Common myeloid progenitor, CD34-positive (primary cell): ENCODE measurements at regions not wholly inside any gene's neighbourhood (a gene's known extent, or its start where the extent isn't known, plus 50 kb on each side); places are given as distances from the start of the nearest gene placed in this dataset.

ENCODE experiments used
- CTCF ChIA-PET: fragments of 350-600 bp; sonication (Branson Sonifier 250); formaldehyde crosslinking; loops from one replicate; lab custom pipeline; 2021; ENCODE audit warnings: antibody characterized with exemption; lab: Charles Lee
- POLR2A ChIA-PET: fragments of 350-600 bp; sonication (Branson Sonifier 250); formaldehyde crosslinking; loops from one replicate; lab custom pipeline; 2021; ENCODE audit warnings: antibody characterized with exemption; lab: Charles Lee
- DNase-seq, 3 donors: peaks; one replicate each; pipeline versions ENCODE4 v3.0.0 to v3.0.0-alpha.2; 2013
- H3K27ac ChIP-seq, 2 experiments: 1 replicate in 1 of 2; 2 replicates in 1 of 2; pipeline ENCODE4 v1.7.0; 2013; ENCODE audit warnings: inconsistent platforms in 2 of 2, low read length in 2 of 2, mild to moderate bottlenecking in 2 of 2, low read depth in 1 of 2, moderate library complexity in 1 of 2; ENCODE audit not compliant: severe bottlenecking in 2 of 2, insufficient read depth in 1 of 2, poor library complexity in 1 of 2
- H3K27me3 ChIP-seq, 5 experiments: replicated peaks in 2 of 5; 1 replicate in 3 of 5; 2 replicates in 2 of 5; pipeline versions ENCODE4 v1.6.1 to v1.7.0; 2013; ENCODE audit warnings: low read length in 4 of 5, mild to moderate bottlenecking in 2 of 5, moderate library complexity in 2 of 5, inconsistent platforms in 1 of 5; ENCODE audit not compliant: insufficient read depth in 5 of 5, control insufficient read depth in 4 of 5
- H3K36me3 ChIP-seq, 4 experiments: 1 replicate in 2 of 4; 2 replicates in 2 of 4; pipeline versions ENCODE4 v1.6.1 to v1.7.0; 2013; ENCODE audit warnings: low read length in 3 of 4, control low read depth in 1 of 4, mild to moderate bottlenecking in 1 of 4; ENCODE audit not compliant: control insufficient read depth in 4 of 4, insufficient read depth in 4 of 4
- H3K4me1 ChIP-seq, 4 experiments: 1 replicate in 3 of 4; 2 replicates in 1 of 4; pipeline versions ENCODE4 v1.6.1 to v1.7.1; 2013; ENCODE audit warnings: low read length in 3 of 4, mild to moderate bottlenecking in 3 of 4, control low read depth in 1 of 4, inconsistent platforms in 1 of 4, moderate library complexity in 1 of 4; ENCODE audit not compliant: control insufficient read depth in 4 of 4, insufficient read depth in 4 of 4; ENCODE audit errors: control extremely low read depth in 1 of 4
- H3K4me3 ChIP-seq, 7 experiments: 1 replicate in 4 of 7; 2 replicates in 3 of 7; pipeline versions ENCODE4 v1.5.1 to v1.7.0; 2013; ENCODE audit warnings: mild to moderate bottlenecking in 7 of 7, low read length in 6 of 7, moderate library complexity in 6 of 7, inconsistent platforms in 2 of 7, low read depth in 2 of 7, control low read depth in 1 of 7; ENCODE audit not compliant: insufficient read depth in 4 of 7, control insufficient read depth in 1 of 7; ENCODE audit errors: extremely low read depth in 1 of 7
- H3K9me3 ChIP-seq, 5 experiments: 1 replicate in 4 of 5; 2 replicates in 1 of 5; pipeline versions ENCODE4 v1.6.1 to v1.7.1; 2013; ENCODE audit warnings: low read length in 4 of 5, mild to moderate bottlenecking in 2 of 5, inconsistent platforms in 1 of 5, low read depth in 1 of 5, moderate library complexity in 1 of 5; ENCODE audit not compliant: control insufficient read depth in 4 of 5, insufficient read depth in 2 of 5; ENCODE audit errors: control extremely low read depth in 1 of 5
- WGBS: methylation state at CpG from one replicate; pipeline ENCODE4 v1.1.5; 2013; ENCODE audit not compliant: insufficient coverage; 5-methylcytosine and 5-hydroxymethylcytosine counted together

- DNase-seq, result no peak
- Histone ChIP-seq H3K9me3 (no peaks in the 10 kb centered on the region), H3K4me1 (no peaks in the 10 kb centered on the region), H3K27me3 (no peaks in the 10 kb centered on the region), H3K4me3 (no peak overlapping the region), H3K27ac (no peak overlapping the region), H3K36me3 (no peaks in the 10 kb centered on the region)
- ChIA-PET CTCF (no interaction called here), POLR2A (no interaction called here)
- no CpG with 5 or more reads among the region's 3 CpGs for WGBS
Observed at GRCh38 chr12:84656705-84657104, 255.9 kb downstream of the SLC6A15 start.

GRCh38 chr12:84653482-84653881 lies 259.1 kb downstream of the SLC6A15 start:
- no peaks in the 10 kb centered on the region for H3K27me3 ChIP-seq
- WGBS, result 100% methylated on average over 1 of the region's 2 CpGs
- no peak for DNase-seq
- no peaks in the 10 kb centered on the region for H3K4me1 ChIP-seq
- no peak overlapping the region for H3K4me3 ChIP-seq
- H3K9me3 ChIP-seq, result no peaks in the 10 kb centered on the region
- ChIA-PET CTCF (no interaction called here), POLR2A (no interaction called here)
- H3K27ac ChIP-seq, result no peak overlapping the region
- H3K36me3 ChIP-seq, result no peaks in the 10 kb centered on the region

- Histone ChIP-seq H3K9me3 (no peaks in the 10 kb centered on the region), H3K36me3 (no peaks in the 10 kb centered on the region), H3K27ac (no peak overlapping the region), H3K4me1 (no peaks in the 10 kb centered on the region), H3K27me3 (no peaks in the 10 kb centered on the region), H3K4me3 (no peak overlapping the region)
- ChIA-PET POLR2A (no interaction called here), CTCF (no interaction called here)
- DNase-seq, result no peak
Observed at GRCh38 chr12:84648425-84648824, 264.2 kb downstream of the SLC6A15 start.

- WGBS, result 100% methylated on average over 1 of the region's 2 CpGs
- Histone ChIP-seq H3K9me3 (no peaks in the 10 kb centered on the region), H3K4me3 (no peak overlapping the region), H3K27ac (no peak overlapping the region), H3K27me3 (no peaks in the 10 kb centered on the region), H3K36me3 (no peaks in the 10 kb centered on the region), H3K4me1 (no peaks in the 10 kb centered on the region)
- CTCF ChIA-PET, result no interaction called here
- POLR2A ChIA-PET, result no interaction called here
- no peak for DNase-seq
Observed at GRCh38 chr12:84644908-84645307, 267.7 kb downstream of the SLC6A15 start.

GRCh38 chr12:84643993-84644392 lies 268.6 kb downstream of the SLC6A15 start:
- POLR2A ChIA-PET, result no interaction called here
- no peaks in the 10 kb centered on the region for H3K27me3 ChIP-seq
- H3K4me1 ChIP-seq, result no peaks in the 10 kb centered on the region
- H3K36me3 ChIP-seq, result no peaks in the 10 kb centered on the region
- no peaks in the 10 kb centered on the region for H3K9me3 ChIP-seq
- CTCF ChIA-PET, result no interaction called here
- no CpG with 5 or more reads among the region's 1 CpG for WGBS
- no peak overlapping the region for H3K4me3 ChIP-seq
- no peak for DNase-seq
- H3K27ac ChIP-seq, result no peak overlapping the region

- Histone ChIP-seq H3K27ac (no peak overlapping the region), H3K27me3 (no peaks in the 10 kb centered on the region), H3K9me3 (no peaks in the 10 kb centered on the region), H3K4me3 (no peak overlapping the region), H3K4me1 (no peaks in the 10 kb centered on the region), H3K36me3 (no peaks in the 10 kb centered on the region)
- no CpG with 5 or more reads among the region's 2 CpGs for WGBS
- POLR2A ChIA-PET, result no interaction called here
- CTCF ChIA-PET, result no interaction called here
- no peak for DNase-seq
Observed at GRCh38 chr12:84641940-84642545, 270.6 kb downstream of the SLC6A15 start.

- ChIA-PET CTCF (no interaction called here), POLR2A (no interaction called here)
- no peaks in the 10 kb centered on the region for H3K36me3 ChIP-seq
- H3K4me1 ChIP-seq, result no peaks in the 10 kb centered on the region
- H3K4me3 ChIP-seq, result no peak overlapping the region
- H3K27me3 ChIP-seq, result no peaks in the 10 kb centered on the region
- H3K9me3 ChIP-seq, result no peaks in the 10 kb centered on the region
- DNase-seq, result no peak
- H3K27ac ChIP-seq, result no peak overlapping the region
- WGBS, result no CpG with 5 or more reads among the region's 2 CpGs
Observed at GRCh38 chr12:84638811-84639368, 273.7 kb downstream of the SLC6A15 start.
